ENCODE measurements at regions not wholly inside any gene's neighbourhood (a gene's known extent, or its start where the extent isn't known, plus 50 kb on each side); places are given as distances from the start of the nearest gene placed in this dataset.
"Not testable (repeated sequence)": the region's sequence is repeated elsewhere in the genome, so short reads cannot be mapped to it uniquely, and the experiment has no call there.

DNA sequence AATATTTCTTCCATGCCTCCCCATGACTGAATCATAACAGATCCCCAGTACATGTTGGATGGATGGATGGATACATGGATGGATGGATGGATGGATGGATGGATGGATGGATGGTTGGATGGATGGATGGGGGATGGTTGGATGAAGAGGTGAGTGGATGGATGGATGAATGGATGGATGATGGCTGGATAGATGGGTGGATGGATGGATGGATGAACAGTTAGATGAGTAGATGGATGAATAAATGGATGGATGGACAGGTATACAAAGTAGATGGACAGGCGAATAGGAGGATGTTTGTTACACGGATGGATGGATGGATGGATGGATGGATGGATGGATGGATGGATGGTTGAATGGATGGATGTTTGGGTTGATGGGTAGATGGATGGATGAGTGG is 120.0 kb upstream of the HAND1 start:
- Histone ChIP-seq H3K4me3 (ENCODE audit: low read length in 3 of 3) (no peak overlapping the region), H3K9me3 (ENCODE audit: control insufficient read depth in 3 of 3, low read length in 3 of 3) (no peaks in the 10 kb centered on the region), H3K4me1 (ENCODE audit: control insufficient read depth in 3 of 3, insufficient read depth in 3 of 3, low read length in 3 of 3) (no peaks in the 10 kb centered on the region), H3K9ac (ENCODE audit: low read depth in 1 of 3, low read length in 3 of 3) (no peak overlapping the region), H3K27me3 (ENCODE audit: control insufficient read depth in 3 of 3, insufficient read depth in 3 of 3, low read length in 3 of 3) (peaks cover 5 to 13% (median 9%) of the 10 kb centered on the region in 3 donors), H3K27ac (ENCODE audit: low read depth, low read length) (no peak overlapping the region), H3K36me3 (ENCODE audit: control insufficient read depth in 3 of 3, insufficient read depth in 3 of 3, low read length in 3 of 3) (no peaks in the 10 kb centered on the region)

DNA sequence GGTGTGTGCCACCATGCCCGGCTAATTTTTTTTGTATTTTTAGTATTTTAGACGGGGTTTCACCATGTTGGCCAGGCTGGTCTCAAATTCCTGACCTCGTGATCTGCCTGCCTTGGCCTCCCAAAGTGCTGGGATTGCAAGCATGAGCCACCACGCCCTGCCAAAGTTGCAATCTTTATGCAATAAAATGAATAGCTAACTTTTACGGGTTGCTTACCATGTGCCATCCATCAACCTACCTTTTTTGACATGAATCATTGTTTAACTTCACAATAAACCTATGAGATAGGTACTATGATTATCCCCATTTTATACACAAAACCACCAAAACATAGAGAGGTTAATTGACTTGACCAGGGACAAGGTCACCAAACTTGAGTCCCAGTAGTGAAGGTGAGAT is 118.8 kb upstream of the HAND1 start:
- H3K27ac ChIP-seq (ENCODE audit: low read depth, low read length); H3K9ac ChIP-seq (ENCODE audit: low read depth in 1 of 3, low read length in 3 of 3); H3K36me3 ChIP-seq (ENCODE audit: control insufficient read depth in 3 of 3, insufficient read depth in 3 of 3, low read length in 3 of 3): not testable (repeated sequence)

DNA sequence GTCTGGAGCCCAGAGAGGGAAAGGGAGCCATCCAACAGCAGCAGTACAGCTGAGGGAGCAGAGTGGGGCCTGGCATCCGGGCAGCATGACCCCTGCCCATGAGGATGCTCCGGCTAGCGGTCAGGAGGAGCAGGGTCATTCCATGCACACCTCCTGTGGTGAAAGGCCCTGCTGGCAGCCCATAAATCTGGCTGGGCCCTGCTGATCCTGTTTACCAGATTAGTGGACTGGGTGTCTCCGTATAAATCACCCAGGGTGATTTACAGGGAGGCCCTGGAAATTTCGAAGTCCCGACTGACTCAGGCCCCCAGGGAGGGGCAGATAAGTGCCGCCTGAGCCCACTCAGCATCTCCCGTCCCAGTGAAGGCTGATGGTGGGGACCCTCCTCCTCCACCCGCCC is 117.6 kb upstream of the HAND1 start:
- no peaks in the 10 kb centered on the region for H3K36me3 ChIP-seq (ENCODE audit: control insufficient read depth in 3 of 3, insufficient read depth in 3 of 3, low read length in 3 of 3)

More for the DNA sequence above, 118.8 kb upstream of the HAND1 start:
- H3K9me3 ChIP-seq (ENCODE audit: control insufficient read depth in 3 of 3, low read length in 3 of 3); H3K4me1 ChIP-seq (ENCODE audit: control insufficient read depth in 3 of 3, insufficient read depth in 3 of 3, low read length in 3 of 3); H3K4me3 ChIP-seq (ENCODE audit: low read length in 3 of 3); H3K27me3 ChIP-seq (ENCODE audit: control insufficient read depth in 3 of 3, insufficient read depth in 3 of 3, low read length in 3 of 3): not testable (repeated sequence)

DNA sequence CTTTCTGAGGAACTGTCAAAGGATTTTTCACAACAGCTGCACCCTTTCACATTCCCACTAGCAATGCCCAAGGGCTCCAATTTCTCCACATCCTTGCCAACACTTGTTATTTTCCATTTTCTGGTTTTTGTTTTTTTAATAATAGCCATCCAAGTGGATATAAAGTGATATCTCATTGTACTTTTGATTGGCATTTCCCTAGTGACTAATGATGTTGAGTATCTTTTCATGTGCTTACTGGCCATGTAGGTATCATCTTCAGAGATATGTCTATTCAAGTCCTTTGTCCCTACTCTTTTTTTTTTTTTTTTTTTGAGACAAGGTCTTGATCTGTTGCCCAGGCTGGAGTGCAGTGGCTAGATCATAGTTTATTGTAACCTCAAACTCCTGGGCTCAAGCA is 115.8 kb upstream of the HAND1 start:
- Histone ChIP-seq H3K36me3 (ENCODE audit: control insufficient read depth in 3 of 3, insufficient read depth in 3 of 3, low read length in 3 of 3) (no peaks in the 10 kb centered on the region), H3K27me3 (ENCODE audit: control insufficient read depth in 3 of 3, insufficient read depth in 3 of 3, low read length in 3 of 3) (peaks cover 0 to 4% (median 2%) of the 10 kb centered on the region in 3 donors), H3K9ac (ENCODE audit: low read depth in 1 of 3, low read length in 3 of 3) (no peak overlapping the region), H3K27ac (ENCODE audit: low read depth, low read length) (no peak overlapping the region), H3K9me3 (ENCODE audit: control insufficient read depth in 3 of 3, low read length in 3 of 3) (no peaks in the 10 kb centered on the region), H3K4me1 (ENCODE audit: control insufficient read depth in 3 of 3, insufficient read depth in 3 of 3, low read length in 3 of 3) (no peaks in the 10 kb centered on the region), H3K4me3 (ENCODE audit: low read length in 3 of 3) (no peak overlapping the region)

More for the DNA sequence above, 117.6 kb upstream of the HAND1 start:
- Histone ChIP-seq H3K27ac (ENCODE audit: low read depth, low read length) (no peak overlapping the region), H3K9ac (ENCODE audit: low read depth in 1 of 3, low read length in 3 of 3) (no peak overlapping the region), H3K9me3 (ENCODE audit: control insufficient read depth in 3 of 3, low read length in 3 of 3) (no peaks in the 10 kb centered on the region), H3K27me3 (ENCODE audit: control insufficient read depth in 3 of 3, insufficient read depth in 3 of 3, low read length in 3 of 3) (peaks cover 3 to 4% (median 3%) of the 10 kb centered on the region in 3 donors), H3K4me3 (ENCODE audit: low read length in 3 of 3) (no peak overlapping the region), H3K4me1 (ENCODE audit: control insufficient read depth in 3 of 3, insufficient read depth in 3 of 3, low read length in 3 of 3) (no peaks in the 10 kb centered on the region)

DNA sequence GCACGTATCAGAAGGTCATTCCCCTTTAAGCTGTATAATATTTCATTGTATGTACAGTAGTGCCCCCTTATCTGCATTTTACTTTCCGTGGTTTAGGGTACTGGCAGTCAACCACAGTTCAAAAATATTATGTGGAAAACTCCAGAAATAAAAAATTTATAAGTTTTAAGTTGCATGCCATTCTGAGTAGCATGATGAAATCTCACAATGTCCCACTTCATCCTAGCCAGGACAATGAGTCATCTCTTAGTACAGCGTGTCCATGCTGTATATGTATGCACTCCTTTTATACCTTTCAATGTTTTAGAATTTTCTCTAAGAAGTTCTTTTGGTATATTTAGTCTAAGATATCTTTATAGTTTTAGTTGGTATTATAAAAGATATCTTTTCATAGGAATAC is 115.0 kb upstream of the HAND1 start:
- Histone ChIP-seq H3K4me3 (ENCODE audit: low read length in 3 of 3) (no peak overlapping the region), H3K36me3 (ENCODE audit: control insufficient read depth in 3 of 3, insufficient read depth in 3 of 3, low read length in 3 of 3) (no peaks in the 10 kb centered on the region), H3K9ac (ENCODE audit: low read depth in 1 of 3, low read length in 3 of 3) (no peak overlapping the region), H3K27ac (ENCODE audit: low read depth, low read length) (no peak overlapping the region), H3K4me1 (ENCODE audit: control insufficient read depth in 3 of 3, insufficient read depth in 3 of 3, low read length in 3 of 3) (no peaks in the 10 kb centered on the region), H3K27me3 (ENCODE audit: control insufficient read depth in 3 of 3, insufficient read depth in 3 of 3, low read length in 3 of 3) (peaks cover 0 to 3% (median 0%) of the 10 kb centered on the region in 3 donors), H3K9me3 (ENCODE audit: control insufficient read depth in 3 of 3, low read length in 3 of 3) (no peaks in the 10 kb centered on the region)

DNA sequence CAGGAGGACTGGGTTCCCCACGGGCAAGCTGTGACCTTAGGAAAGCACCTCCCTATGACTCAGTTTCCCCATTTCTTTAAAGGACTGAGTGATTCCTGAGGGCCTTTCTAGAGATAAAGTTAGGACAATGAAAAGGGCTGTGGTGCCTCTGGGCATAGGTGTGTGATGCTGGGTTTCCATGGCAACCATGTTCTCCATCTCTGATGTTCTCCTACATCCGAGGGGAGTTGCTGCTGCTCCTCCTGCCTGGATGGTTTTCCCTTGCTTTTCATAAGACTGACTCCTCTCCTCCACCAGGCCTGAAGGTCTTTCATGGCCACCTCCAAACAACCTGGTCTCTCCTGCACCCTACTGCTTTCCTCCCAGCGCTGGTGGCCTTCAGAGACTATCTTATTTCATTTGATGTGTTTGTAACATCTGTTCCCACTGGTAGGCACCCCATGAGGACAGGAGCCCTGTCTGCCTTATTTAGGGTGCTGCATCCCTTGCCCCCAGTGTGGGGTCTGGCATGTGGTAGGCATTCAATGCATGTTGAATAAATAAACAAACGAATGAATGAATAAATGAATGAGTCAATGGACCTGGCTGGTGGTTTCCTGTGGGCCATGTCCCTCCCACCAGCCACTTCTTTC is 112.2 kb upstream of the HAND1 start:
- no peak overlapping the region for H3K27ac ChIP-seq (ENCODE audit: low read depth, low read length)
- H3K9ac ChIP-seq (ENCODE audit: low read depth in 1 of 3, low read length in 3 of 3), result no peak overlapping the region
- H3K36me3 ChIP-seq (ENCODE audit: control insufficient read depth in 3 of 3, insufficient read depth in 3 of 3, low read length in 3 of 3), result no peaks in the 10 kb centered on the region
- no peaks in the 10 kb centered on the region for H3K4me1 ChIP-seq (ENCODE audit: control insufficient read depth in 3 of 3, insufficient read depth in 3 of 3, low read length in 3 of 3)
- no peaks in the 10 kb centered on the region for H3K9me3 ChIP-seq (ENCODE audit: control insufficient read depth in 3 of 3, low read length in 3 of 3)
- H3K27me3 ChIP-seq (ENCODE audit: control insufficient read depth in 3 of 3, insufficient read depth in 3 of 3, low read length in 3 of 3), result peaks cover 0 to 9% (median 2%) of the 10 kb centered on the region in 3 donors
- H3K4me3 ChIP-seq (ENCODE audit: low read length in 3 of 3), result no peak overlapping the region

DNA sequence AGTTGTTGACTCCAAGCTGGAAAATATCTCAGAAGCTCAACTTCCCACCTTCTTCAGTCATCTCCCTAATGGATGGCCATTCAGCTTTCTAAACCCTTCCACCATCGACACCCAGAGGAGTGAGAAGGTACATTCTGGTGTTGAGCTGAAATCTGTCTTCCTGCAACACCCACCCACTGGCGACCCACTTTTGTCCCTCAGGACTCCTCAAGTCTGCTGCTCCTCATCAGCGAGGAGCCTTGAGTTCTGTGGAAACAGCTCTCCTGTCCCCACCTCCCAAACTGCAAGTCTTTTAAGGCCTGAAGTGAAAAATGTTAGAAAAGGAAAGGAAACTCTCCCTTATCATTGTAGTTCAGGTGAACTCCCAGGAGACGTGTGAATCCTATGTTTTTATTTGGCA is 111.5 kb upstream of the HAND1 start:
- no peaks in the 10 kb centered on the region for H3K4me1 ChIP-seq (ENCODE audit: control insufficient read depth in 3 of 3, insufficient read depth in 3 of 3, low read length in 3 of 3)
- H3K9me3 ChIP-seq (ENCODE audit: control insufficient read depth in 3 of 3, low read length in 3 of 3), result no peaks in the 10 kb centered on the region
- H3K9ac ChIP-seq (ENCODE audit: low read depth in 1 of 3, low read length in 3 of 3), result no peak overlapping the region
- peaks cover 4 to 14% (median 7%) of the 10 kb centered on the region in 3 donors for H3K27me3 ChIP-seq (ENCODE audit: control insufficient read depth in 3 of 3, insufficient read depth in 3 of 3, low read length in 3 of 3)
- no peak overlapping the region for H3K4me3 ChIP-seq (ENCODE audit: low read length in 3 of 3)
- H3K36me3 ChIP-seq (ENCODE audit: control insufficient read depth in 3 of 3, insufficient read depth in 3 of 3, low read length in 3 of 3), result no peaks in the 10 kb centered on the region
- H3K27ac ChIP-seq (ENCODE audit: low read depth, low read length), result no peak overlapping the region

DNA sequence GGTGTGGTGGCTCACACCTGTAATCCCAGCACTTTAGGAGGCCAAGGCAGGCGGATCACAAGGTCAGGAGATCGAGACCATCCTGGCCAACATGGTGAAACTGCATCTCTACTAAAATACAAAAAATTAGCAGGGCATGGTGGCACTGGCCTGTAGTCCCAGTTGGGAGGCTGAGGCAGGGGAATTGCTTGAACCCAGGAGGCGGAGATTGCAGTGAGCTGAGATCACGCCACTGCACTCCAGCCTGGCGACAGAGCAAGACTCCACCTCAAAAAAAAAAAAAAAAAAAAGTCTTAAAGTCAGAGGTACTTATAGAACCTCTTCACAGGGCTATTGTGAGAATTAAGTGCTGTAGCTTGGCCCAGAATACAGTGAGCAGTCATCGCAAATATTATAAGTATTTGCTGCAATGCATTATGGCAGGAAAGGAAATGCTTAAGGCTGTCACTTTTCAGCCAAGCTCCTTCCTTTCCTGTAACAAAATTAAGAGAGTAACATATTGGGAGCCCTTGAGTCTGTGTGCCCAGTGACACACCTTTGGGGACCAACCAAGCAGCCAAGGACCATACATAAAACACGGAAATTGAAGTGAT is 110.9 kb upstream of the HAND1 start:
- H3K27me3 ChIP-seq (ENCODE audit: control insufficient read depth in 3 of 3, insufficient read depth in 3 of 3, low read length in 3 of 3), result peaks cover 4 to 19% (median 7%) of the 10 kb centered on the region in 3 donors
- H3K4me3 ChIP-seq (ENCODE audit: low read length in 3 of 3); H3K9ac ChIP-seq (ENCODE audit: low read depth in 1 of 3, low read length in 3 of 3); H3K9me3 ChIP-seq (ENCODE audit: control insufficient read depth in 3 of 3, low read length in 3 of 3); H3K27ac ChIP-seq (ENCODE audit: low read depth, low read length); H3K36me3 ChIP-seq (ENCODE audit: control insufficient read depth in 3 of 3, insufficient read depth in 3 of 3, low read length in 3 of 3); H3K4me1 ChIP-seq (ENCODE audit: control insufficient read depth in 3 of 3, insufficient read depth in 3 of 3, low read length in 3 of 3): not testable (repeated sequence)

DNA sequence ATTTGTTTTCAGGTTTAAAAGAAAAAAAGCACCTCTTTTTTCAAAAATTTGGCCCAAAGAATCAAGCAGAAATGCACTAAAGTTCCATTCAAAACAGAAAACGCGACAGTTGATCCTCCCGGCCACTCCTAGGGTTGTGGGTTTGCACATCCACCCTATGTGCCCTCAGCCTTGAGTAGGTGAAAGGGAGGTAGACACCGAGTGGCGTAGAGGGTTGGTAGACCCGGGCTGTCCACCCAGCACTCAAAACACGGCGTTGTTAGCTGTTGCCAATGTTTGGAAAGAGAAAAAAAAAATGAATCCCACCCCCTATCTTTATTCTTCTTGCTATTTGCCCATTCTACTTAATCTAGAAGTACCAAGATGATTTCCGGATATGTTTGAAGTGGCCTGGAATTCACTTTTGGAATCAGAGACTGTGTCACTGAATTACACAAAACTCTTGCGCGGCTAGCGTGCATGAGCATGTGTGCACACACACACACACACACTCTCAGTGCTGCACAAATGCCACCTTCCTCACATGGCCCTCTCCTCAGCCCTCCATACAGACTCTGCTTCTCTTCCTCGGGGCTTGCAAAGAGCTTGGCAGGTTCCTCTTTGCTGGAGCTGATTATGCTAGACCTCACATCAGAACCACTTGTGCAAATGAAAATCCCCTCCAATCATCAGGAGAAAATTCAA is 110.2 kb upstream of the HAND1 start:
- Histone ChIP-seq H3K4me1 (ENCODE audit: control insufficient read depth in 3 of 3, insufficient read depth in 3 of 3, low read length in 3 of 3) (no peaks in the 10 kb centered on the region), H3K27me3 (ENCODE audit: control insufficient read depth in 3 of 3, insufficient read depth in 3 of 3, low read length in 3 of 3) (peaks cover 4 to 19% (median 7%) of the 10 kb centered on the region in 3 donors)

More for the DNA sequence above, 110.2 kb upstream of the HAND1 start:
- Histone ChIP-seq H3K9me3 (ENCODE audit: control insufficient read depth in 3 of 3, low read length in 3 of 3) (no peaks in the 10 kb centered on the region), H3K36me3 (ENCODE audit: control insufficient read depth in 3 of 3, insufficient read depth in 3 of 3, low read length in 3 of 3) (no peaks in the 10 kb centered on the region), H3K9ac (ENCODE audit: low read depth in 1 of 3, low read length in 3 of 3) (no peak overlapping the region), H3K4me3 (ENCODE audit: low read length in 3 of 3) (no peak overlapping the region), H3K27ac (ENCODE audit: low read depth, low read length) (no peak overlapping the region)
